ENCODE measurements at regions not wholly inside any gene's neighbourhood (a gene's known extent, or its start where the extent isn't known, plus 50 kb on each side); places are given as distances from the start of the nearest gene placed in this dataset.

DNA sequence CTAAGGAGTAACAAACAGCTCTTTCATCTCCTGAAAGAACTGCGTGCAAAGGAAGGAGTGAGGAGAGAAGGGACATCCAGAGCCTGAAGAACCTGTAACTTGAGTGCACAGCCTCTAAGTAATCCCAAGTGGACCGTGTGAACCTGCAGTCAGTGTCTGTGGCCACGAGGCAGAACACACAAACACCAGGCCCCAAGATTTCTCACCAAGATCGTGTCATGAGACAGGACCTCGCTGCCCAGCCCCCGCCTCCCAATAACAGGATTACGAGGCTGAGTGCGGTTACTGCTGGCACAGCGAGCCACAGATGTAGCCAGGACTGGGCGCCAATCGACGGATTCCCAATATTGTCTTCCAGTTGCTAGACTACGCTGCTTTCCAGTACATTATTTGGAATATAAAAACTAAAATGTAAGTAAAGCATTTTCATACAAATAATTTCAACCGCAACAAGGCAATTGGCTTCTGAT, 101.3 kb upstream of the SLC25A33 start (continued):
- TF ChIP-seq, protein P1, sequence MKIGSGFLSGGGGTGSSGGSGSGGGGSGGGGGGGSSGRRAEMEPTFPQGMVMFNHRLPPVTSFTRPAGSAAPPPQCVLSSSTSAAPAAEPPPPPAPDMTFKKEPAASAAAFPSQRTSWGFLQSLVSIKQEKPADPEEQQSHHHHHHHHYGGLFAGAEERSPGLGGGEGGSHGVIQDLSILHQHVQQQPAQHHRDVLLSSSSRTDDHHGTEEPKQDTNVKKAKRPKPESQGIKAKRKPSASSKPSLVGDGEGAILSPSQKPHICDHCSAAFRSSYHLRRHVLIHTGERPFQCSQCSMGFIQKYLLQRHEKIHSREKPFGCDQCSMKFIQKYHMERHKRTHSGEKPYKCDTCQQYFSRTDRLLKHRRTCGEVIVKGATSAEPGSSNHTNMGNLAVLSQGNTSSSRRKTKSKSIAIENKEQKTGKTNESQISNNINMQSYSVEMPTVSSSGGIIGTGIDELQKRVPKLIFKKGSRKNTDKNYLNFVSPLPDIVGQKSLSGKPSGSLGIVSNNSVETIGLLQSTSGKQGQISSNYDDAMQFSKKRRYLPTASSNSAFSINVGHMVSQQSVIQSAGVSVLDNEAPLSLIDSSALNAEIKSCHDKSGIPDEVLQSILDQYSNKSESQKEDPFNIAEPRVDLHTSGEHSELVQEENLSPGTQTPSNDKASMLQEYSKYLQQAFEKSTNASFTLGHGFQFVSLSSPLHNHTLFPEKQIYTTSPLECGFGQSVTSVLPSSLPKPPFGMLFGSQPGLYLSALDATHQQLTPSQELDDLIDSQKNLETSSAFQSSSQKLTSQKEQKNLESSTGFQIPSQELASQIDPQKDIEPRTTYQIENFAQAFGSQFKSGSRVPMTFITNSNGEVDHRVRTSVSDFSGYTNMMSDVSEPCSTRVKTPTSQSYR (CRISPR knock-in tag; IDR thresholded peaks at IDR 0.05; ENCODE audit: borderline replicate concordance) = peak; percentile 69
- TF ChIP-seq, protein P2, sequence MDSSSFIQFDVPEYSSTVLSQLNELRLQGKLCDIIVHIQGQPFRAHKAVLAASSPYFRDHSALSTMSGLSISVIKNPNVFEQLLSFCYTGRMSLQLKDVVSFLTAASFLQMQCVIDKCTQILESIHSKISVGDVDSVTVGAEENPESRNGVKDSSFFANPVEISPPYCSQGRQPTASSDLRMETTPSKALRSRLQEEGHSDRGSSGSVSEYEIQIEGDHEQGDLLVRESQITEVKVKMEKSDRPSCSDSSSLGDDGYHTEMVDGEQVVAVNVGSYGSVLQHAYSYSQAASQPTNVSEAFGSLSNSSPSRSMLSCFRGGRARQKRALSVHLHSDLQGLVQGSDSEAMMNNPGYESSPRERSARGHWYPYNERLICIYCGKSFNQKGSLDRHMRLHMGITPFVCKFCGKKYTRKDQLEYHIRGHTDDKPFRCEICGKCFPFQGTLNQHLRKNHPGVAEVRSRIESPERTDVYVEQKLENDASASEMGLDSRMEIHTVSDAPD (CRISPR knock-in tag; IDR thresholded peaks at IDR 0.05) = no peak
- TF ChIP-seq ZC3H13 (CRISPR knock-in tag; IDR thresholded peaks at IDR 0.05) (peak; percentile 2; the same call in 1 of the 2 replicates), EZH2 (conservative IDR thresholded peaks at IDR 0.05; ENCODE audit: low read depth, low read length) (no peak), ZFP90 (CRISPR knock-in tag; IDR thresholded peaks at IDR 0.05; ENCODE audit: borderline replicate concordance) (peak; percentile 93; the same call in 1 of the 2 replicates), BRD4 (CRISPR knock-in tag; IDR thresholded peaks at IDR 0.05) (0 out of 2 replicates have a peak, but pooled peaks have one; percentile 29), SP4 (CRISPR knock-in tag; IDR thresholded peaks at IDR 0.05) (no peak), ZFX (CRISPR knock-in tag; IDR thresholded peaks at IDR 0.05; ENCODE audit: low read depth) (no peak; the same call in 1 of the 2 replicates), ZNF367 (CRISPR knock-in tag; IDR thresholded peaks at IDR 0.05; ENCODE audit: borderline replicate concordance) (no peak)
- TF ChIP-seq, protein P3, sequence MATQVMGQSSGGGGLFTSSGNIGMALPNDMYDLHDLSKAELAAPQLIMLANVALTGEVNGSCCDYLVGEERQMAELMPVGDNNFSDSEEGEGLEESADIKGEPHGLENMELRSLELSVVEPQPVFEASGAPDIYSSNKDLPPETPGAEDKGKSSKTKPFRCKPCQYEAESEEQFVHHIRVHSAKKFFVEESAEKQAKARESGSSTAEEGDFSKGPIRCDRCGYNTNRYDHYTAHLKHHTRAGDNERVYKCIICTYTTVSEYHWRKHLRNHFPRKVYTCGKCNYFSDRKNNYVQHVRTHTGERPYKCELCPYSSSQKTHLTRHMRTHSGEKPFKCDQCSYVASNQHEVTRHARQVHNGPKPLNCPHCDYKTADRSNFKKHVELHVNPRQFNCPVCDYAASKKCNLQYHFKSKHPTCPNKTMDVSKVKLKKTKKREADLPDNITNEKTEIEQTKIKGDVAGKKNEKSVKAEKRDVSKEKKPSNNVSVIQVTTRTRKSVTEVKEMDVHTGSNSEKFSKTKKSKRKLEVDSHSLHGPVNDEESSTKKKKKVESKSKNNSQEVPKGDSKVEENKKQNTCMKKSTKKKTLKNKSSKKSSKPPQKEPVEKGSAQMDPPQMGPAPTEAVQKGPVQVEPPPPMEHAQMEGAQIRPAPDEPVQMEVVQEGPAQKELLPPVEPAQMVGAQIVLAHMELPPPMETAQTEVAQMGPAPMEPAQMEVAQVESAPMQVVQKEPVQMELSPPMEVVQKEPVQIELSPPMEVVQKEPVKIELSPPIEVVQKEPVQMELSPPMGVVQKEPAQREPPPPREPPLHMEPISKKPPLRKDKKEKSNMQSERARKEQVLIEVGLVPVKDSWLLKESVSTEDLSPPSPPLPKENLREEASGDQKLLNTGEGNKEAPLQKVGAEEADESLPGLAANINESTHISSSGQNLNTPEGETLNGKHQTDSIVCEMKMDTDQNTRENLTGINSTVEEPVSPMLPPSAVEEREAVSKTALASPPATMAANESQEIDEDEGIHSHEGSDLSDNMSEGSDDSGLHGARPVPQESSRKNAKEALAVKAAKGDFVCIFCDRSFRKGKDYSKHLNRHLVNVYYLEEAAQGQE (IDR thresholded peaks at IDR 0.05; ENCODE audit: borderline replicate concordance in 1 of 2, low read depth in 1 of 2, low read length in 2 of 2) = no peak
- TF ChIP-seq, protein P4, sequence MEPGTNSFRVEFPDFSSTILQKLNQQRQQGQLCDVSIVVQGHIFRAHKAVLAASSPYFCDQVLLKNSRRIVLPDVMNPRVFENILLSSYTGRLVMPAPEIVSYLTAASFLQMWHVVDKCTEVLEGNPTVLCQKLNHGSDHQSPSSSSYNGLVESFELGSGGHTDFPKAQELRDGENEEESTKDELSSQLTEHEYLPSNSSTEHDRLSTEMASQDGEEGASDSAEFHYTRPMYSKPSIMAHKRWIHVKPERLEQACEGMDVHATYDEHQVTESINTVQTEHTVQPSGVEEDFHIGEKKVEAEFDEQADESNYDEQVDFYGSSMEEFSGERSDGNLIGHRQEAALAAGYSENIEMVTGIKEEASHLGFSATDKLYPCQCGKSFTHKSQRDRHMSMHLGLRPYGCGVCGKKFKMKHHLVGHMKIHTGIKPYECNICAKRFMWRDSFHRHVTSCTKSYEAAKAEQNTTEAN (CRISPR knock-in tag; conservative IDR thresholded peaks at IDR 0.05) = no peak
- TF ChIP-seq, protein P5, sequence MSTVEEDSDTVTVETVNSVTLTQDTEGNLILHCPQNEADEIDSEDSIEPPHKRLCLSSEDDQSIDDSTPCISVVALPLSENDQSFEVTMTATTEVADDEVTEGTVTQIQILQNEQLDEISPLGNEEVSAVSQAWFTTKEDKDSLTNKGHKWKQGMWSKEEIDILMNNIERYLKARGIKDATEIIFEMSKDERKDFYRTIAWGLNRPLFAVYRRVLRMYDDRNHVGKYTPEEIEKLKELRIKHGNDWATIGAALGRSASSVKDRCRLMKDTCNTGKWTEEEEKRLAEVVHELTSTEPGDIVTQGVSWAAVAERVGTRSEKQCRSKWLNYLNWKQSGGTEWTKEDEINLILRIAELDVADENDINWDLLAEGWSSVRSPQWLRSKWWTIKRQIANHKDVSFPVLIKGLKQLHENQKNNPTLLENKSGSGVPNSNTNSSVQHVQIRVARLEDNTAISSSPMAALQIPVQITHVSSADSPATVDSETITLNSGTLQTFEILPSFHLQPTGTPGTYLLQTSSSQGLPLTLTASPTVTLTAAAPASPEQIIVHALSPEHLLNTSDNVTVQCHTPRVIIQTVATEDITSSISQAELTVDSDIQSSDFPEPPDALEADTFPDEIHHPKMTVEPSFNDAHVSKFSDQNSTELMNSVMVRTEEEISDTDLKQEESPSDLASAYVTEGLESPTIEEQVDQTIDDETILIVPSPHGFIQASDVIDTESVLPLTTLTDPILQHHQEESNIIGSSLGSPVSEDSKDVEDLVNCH (CRISPR knock-in tag; IDR thresholded peaks at IDR 0.05) = no peak
